Pancreas (tissue), 10 donors: ENCODE measurements at regions not wholly inside any gene's neighbourhood (a gene's known extent, or its start where the extent isn't known, plus 50 kb on each side); places are given as distances from the start of the nearest gene placed in this dataset.

Experiments used
- ATAC-seq, 4 donors: fragments of 200-7000 bp; cut with Tn5 transposase; one replicate each; pipeline versions ENCODE4 v1.8.0 to v1.9.1; 2020; ENCODE audit warnings: mild to moderate bottlenecking in 4 of 4, moderate library complexity in 4 of 4
- DNase-seq, 6 donors: peaks; one replicate each; pipeline ENCODE4 v3.0.0-alpha.2; 2020
- FAIRE-seq: peaks from 2 replicates; lab custom pipeline; 2012; peaks lifted over from hg19 to GRCh38; lab: Jason Lieb, UNC
- H3K27ac ChIP-seq, 4 donors: fragments of 200-600 bp; sonication (generic); 1 replicate in 3 of 4; 2 replicates in 1 of 4; pipeline versions ENCODE4 v1.5.0 to v1.8.0; 2020
- H3K27me3 ChIP-seq, 4 donors: fragments of 200-600 bp; one replicate each; pipeline ENCODE4 v1.8.0; 2021
- H3K36me3 ChIP-seq, 3 donors: fragments of 200-600 bp; sonication (generic) in 1 of 3; one replicate each; pipeline versions ENCODE4 v1.5.0 to v1.8.0; 2020 to 2021
- H3K4me1 ChIP-seq, 3 donors: fragments of 200-600 bp; one replicate each; pipeline ENCODE4 v1.8.0; 2021
- H3K4me3 ChIP-seq, 4 donors: fragments of 200-600 bp; sonication (generic) in 2 of 4; one replicate each; pipeline versions ENCODE4 v1.5.0 to v1.8.0; 2020 to 2021
- H3K9me3 ChIP-seq, 4 donors: fragments of 200-600 bp; one replicate each; pipeline ENCODE4 v1.8.0; 2021
- CTCF ChIP-seq, 4 donors: fragments of 200-600 bp; sonication (generic) in 3 of 4; IDR thresholded peaks; one replicate each; pipeline versions ENCODE4 v1.5.0 to v1.8.0; 2021; ENCODE audit warnings: antibody characterized with exemption in 4 of 4
- WGBS, 2 donors: extraction: QIAGEN DNeasy Blood & Tissue Kit; methylation state at CpG; one replicate each; pipeline ENCODE4 v1.1.7; 2013; 5-methylcytosine and 5-hydroxymethylcytosine counted together
- intact Hi-C, 3 donors: fragments of 100-400 bp; cut with DNase I; formaldehyde crosslinking; loops; one replicate each; pipeline versions ENCODE4 v1.11.1 to v1.14.2; 2022
- donor health status: healthy with polysubstance abuse.
- donor health status: DM: no; HTN: no; CAD: no; lungs with moderate emphysema.
- donor health status: DM: no; HTN: no; CAD: no.
- donor health status: control.
- donor health status: control.
- donor health status: Bipolar disorder and iron deficiency.
- donor health status: DM: yes; HTN: yes; CAD: no.
- donor health status: DM: no; HTN: no; CAD: no.
- donor health status: DM: no; HTN: no; CAD: no.
- donor health status: DM: yes; HTN: yes; CAD: no.

- H3K36me3 ChIP-seq, result no peaks in the 10 kb centered on the region
- no peak for TF ChIP-seq CTCF (IDR thresholded peaks at IDR 0.05)
- 27 to 36% methylated on average over 6 of the region's 6 CpGs for WGBS, 2 donors
- no peak overlapping the region for H3K27ac ChIP-seq
- no peaks in the 10 kb centered on the region for H3K9me3 ChIP-seq
- intact Hi-C loops, result no loop called here
- no peak for FAIRE-seq
- H3K4me3 ChIP-seq, result no peak overlapping the region
- H3K4me1 ChIP-seq, result no peaks in the 10 kb centered on the region
- no peak for ATAC-seq
- H3K27me3 ChIP-seq, result peaks cover 0 to 8% (median 0%) of the 10 kb centered on the region in 4 donors
- DNase-seq, result no peak
Observed at GRCh38 chr14:97177016-97177415, 379.8 kb downstream of the VRK1 start.

- Histone ChIP-seq H3K36me3 (no peaks in the 10 kb centered on the region), H3K27ac (no peak overlapping the region), H3K4me1 (no peaks in the 10 kb centered on the region), H3K4me3 (no peak overlapping the region), H3K9me3 (no peaks in the 10 kb centered on the region), H3K27me3 (peaks cover 0 to 8% (median 0%) of the 10 kb centered on the region in 4 donors)
- intact Hi-C loops, result no loop called here
- 36 to 65% methylated on average over 5 of the region's 5 CpGs for WGBS, 2 donors
- ATAC-seq, result no peak
- no peak for TF ChIP-seq CTCF (IDR thresholded peaks at IDR 0.05)
- no peak for FAIRE-seq
- DNase-seq, result no peak
Observed at GRCh38 chr14:97177635-97178034, 380.5 kb downstream of the VRK1 start.

- TF ChIP-seq CTCF (IDR thresholded peaks at IDR 0.05), result no peak
- Histone ChIP-seq H3K9me3 (no peaks in the 10 kb centered on the region), H3K27ac (no peak overlapping the region), H3K27me3 (peaks cover 0 to 8% (median 0%) of the 10 kb centered on the region in 4 donors), H3K4me3 (no peak overlapping the region), H3K4me1 (no peaks in the 10 kb centered on the region), H3K36me3 (no peaks in the 10 kb centered on the region)
- FAIRE-seq (no peak), DNase-seq (no peak), ATAC-seq (no peak)
- intact Hi-C loops, result no loop called here
- WGBS, 2 donors, result 43 to 47% methylated on average over 5 of the region's 5 CpGs
Observed at GRCh38 chr14:97178781-97179180, 381.6 kb downstream of the VRK1 start.

GRCh38 chr14:97179573-97179972 is 382.4 kb downstream of the VRK1 start:
- Histone ChIP-seq H3K4me3 (no peak overlapping the region), H3K4me1 (no peaks in the 10 kb centered on the region), H3K9me3 (no peaks in the 10 kb centered on the region), H3K36me3 (no peaks in the 10 kb centered on the region), H3K27me3 (peaks cover 0 to 5% (median 0%) of the 10 kb centered on the region in 4 donors), H3K27ac (no peak overlapping the region)
- DNase-seq, result no peak
- intact Hi-C loops, result no loop called here
- no peak for TF ChIP-seq CTCF (IDR thresholded peaks at IDR 0.05)
- WGBS, 2 donors, result 26 to 36% methylated on average over 3 of the region's 3 CpGs
- no peak for FAIRE-seq
- no peak for ATAC-seq

- 74 to 83% methylated on average over 32 of the region's 32 CpGs for WGBS, 2 donors
- no peaks in the 10 kb centered on the region for H3K36me3 ChIP-seq
- DNase-seq (no peak), ATAC-seq (no peak), FAIRE-seq (no peak)
- H3K4me1 ChIP-seq, result no peaks in the 10 kb centered on the region
- no peak overlapping the region for H3K27ac ChIP-seq
- no peak for TF ChIP-seq CTCF (IDR thresholded peaks at IDR 0.05)
- no peaks in the 10 kb centered on the region for H3K9me3 ChIP-seq
- intact Hi-C loops, result no loop called here
- H3K27me3 ChIP-seq, result peaks cover 0 to 4% (median under 1%) of the 10 kb centered on the region in 4 donors
- H3K4me3 ChIP-seq, result no peak overlapping the region
Observed at GRCh38 chr14:97180304-97181200, 383.4 kb downstream of the VRK1 start.
